ENCODE measurements at regions not wholly inside any gene's neighbourhood (a gene's known extent, or its start where the extent isn't known, plus 50 kb on each side); places are given as distances from the start of the nearest gene placed in this dataset.
"Not testable (repeated sequence)": the region's sequence is repeated elsewhere in the genome, so short reads cannot be mapped to it uniquely, and the experiment has no call there.

GRCh38 chr15:53116169-53116568 is 326.0 kb upstream of the ONECUT1 start:
- no peak for DNase-seq

- DNase-seq = no peak
Measured at GRCh38 chr15:53115563-53115962, 325.4 kb upstream of the ONECUT1 start.

DNA sequence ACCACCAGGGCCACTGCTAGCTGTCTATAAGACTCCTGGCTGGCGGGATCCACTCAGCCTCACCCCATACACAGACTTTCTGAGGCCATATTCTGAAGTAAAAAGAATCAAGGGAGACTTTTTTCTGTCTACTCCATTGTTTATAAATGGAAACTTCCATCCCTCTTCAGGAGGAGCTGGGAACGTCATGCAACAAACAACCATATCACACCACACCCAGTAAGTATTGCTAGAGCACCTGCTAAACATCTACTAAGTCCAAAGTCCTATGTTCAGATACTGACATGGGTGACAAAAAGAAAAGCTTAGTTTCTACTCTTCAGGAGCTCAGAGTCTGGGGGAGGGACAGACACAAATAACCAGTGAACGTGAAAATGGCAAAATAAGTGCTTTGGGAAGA is 324.8 kb upstream of the ONECUT1 start:
- no peak for DNase-seq

GRCh38 chr15:53110999-53111398 is 320.9 kb upstream of the ONECUT1 start:
- no peak for DNase-seq

DNA sequence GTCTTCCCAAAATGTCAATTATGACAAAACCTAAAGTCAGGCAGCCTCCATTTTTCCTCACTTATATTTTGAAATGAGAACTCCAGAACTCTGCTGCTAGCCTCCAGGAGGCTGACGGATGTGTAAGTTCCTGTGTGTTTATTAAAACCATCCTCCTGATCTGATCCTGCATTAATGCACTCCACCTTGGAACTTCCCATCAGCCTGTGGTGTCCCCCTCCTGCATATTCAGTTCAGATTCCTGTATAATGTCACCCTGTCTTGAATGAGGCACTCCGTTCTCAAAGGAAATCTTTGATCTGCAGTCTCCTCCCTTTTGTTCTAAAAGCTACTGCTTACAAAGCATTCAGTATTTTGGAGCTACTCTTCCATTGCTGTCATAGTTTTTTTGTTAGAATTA is 318.2 kb upstream of the ONECUT1 start:
- DNase-seq = no peak

DNA sequence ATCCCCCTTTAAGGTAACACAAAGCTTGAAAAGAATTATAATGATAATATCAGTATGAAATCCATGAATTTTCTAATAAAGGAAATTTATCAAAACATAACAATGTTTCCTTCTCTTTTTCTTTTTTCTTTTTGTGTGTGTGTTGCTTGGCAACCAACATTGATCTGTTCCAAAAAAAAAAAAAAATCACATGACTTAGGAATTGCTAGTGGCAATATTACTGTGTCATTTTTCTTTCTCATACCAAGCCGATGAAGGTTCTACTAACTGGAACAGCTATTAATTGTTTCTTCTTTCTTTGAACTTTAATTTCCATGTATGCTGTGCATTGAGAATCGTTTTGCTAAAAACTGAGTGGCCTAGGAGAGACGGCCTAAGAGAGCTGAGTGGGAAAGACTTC is 317.7 kb upstream of the ONECUT1 start:
- DNase-seq = no peak

GRCh38 chr15:53106505-53107286 is 316.6 kb upstream of the ONECUT1 start:
- no peak for DNase-seq

DNA sequence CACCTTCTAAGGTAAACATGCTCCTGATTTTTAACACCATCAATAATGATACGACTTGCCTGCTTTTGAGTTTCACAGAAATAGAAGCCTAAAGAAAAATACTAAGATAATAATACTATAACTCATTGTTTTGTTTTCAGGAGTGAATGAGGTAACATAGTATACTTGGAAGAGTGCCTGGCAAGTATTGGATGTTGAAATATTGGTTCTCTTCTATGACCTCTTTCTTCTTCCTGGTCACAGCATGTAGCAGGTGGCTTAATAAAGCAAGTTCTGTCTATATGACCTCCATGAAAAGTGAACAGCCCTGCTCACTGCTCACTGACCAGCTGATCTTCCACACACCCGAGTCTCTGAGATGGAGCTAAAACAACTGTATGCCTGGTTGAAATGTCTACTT is 312.3 kb upstream of the ONECUT1 start:
- no peak for DNase-seq

- no peak for DNase-seq
Measured at GRCh38 chr15:53080484-53080883, 290.3 kb upstream of the ONECUT1 start.

DNA sequence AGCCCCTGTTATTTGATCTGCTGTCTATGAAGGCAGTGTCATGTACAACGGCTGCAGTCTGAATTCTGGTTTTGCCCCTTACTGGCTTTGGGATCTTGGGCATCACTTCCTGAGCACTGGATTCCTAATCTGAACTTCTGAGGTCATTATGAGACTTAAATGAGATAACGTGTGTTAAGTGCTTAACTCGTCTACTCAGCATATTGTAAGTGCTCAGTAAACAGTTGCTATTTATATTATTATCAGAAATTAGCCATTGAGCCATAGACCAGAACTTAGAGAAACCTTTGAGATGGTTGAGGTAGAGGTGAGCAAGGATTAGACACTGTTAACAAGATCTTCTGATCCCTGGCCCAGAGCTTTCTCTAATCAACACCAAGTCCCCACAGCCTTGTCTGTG is 284.1 kb upstream of the ONECUT1 start:
- DNase-seq = no peak

- peak in 1 of 2 experiments; percentile 2 for DNase-seq
Measured at GRCh38 chr15:53072077-53072476, 281.9 kb upstream of the ONECUT1 start.

- DNase-seq = no peak
Measured at GRCh38 chr15:53068636-53069035, 278.5 kb upstream of the ONECUT1 start.

DNA sequence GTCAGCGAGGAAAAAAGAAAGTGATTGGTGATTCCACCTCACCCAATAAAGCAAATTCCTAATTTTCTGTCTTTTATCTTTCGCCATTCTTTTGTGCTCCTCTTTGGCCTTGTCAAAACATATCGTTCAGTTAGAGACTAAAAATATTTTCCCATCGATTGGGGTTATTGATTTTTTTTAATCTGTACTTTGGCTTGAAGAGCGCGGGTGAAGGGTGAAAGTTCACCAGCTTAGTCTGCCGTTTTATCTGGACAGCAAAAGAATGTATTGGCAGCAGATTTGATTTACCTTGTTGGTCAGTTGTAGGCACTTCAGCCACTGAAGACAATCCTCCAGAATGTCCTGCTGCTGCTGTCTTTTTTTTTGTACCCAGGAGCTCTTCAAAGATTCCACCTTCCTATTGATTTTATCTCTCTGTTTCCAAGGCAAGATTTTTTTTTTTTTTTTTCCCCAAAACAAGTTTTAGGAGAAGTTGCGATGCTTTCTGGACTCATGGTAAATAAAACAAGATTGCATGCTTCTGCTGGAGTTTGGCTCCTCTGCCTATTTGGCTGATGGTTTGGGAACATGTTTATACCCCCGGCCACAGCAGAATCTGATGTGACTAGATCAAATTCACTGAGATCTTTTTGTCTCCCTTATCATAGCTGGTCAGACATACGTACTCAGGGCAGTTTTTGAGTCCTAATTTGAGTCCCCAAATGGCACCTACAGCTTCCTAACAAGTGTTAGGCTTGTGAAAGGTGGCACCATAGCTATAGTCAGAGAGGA is 269.3 kb upstream of the ONECUT1 start:
- no peak for DNase-seq

GRCh38 chr15:53046153-53046790 is 256.1 kb upstream of the ONECUT1 start:
- no peak for DNase-seq

DNA sequence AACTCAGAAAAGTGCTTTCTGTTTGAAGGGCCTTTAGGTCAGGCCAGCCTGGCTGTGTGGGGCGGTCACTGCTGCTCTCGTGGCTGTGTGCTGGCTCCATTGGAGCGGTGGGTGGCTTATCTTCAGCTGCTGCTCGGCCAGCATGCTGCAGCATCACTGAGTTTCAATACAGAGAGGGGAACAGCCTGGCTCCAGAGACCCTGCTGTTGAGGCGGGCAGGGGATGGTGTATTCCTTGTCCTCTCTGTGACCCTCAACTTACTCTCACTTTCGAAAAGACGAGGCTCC is 248.5 kb upstream of the ONECUT1 start:
- no peak for DNase-seq

DNA sequence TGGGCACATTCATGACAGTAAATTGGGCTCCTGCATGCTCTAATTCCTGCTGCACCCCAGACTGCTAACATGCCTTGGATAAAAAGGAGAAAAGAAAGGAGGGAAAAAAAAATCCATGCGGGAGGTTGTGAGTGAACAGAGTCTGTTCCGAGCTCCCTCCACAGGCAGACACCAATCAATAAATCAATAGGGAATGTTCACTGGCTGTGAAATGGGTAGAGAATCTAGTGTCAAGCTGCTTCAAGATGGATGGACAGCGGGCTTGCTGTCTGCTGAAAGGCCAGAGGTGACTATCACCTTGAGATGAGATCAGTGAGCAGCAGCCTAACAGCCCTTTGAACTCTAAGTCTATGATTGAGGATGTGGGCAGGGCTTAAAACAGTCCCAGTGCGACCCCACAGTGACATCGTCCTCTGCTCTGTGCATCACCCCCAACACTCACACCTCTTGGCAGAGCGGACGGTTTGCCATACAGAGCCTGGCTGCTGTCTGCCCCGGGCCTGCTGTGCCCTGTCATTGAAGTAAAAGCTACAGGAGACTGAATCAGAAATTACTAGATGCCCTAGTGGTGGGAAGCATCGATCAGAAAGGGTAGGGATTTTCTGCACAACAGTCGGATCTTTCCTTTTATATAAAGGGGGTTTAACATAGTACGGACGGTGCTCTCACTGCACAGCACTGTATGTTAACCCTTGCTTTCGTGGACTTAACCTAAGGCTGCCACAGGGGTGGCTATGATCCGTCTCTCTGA is 247.9 kb upstream of the ONECUT1 start:
- no peak for DNase-seq

GRCh38 chr15:53036641-53037040 is 246.5 kb upstream of the ONECUT1 start:
- no peak for DNase-seq

DNA sequence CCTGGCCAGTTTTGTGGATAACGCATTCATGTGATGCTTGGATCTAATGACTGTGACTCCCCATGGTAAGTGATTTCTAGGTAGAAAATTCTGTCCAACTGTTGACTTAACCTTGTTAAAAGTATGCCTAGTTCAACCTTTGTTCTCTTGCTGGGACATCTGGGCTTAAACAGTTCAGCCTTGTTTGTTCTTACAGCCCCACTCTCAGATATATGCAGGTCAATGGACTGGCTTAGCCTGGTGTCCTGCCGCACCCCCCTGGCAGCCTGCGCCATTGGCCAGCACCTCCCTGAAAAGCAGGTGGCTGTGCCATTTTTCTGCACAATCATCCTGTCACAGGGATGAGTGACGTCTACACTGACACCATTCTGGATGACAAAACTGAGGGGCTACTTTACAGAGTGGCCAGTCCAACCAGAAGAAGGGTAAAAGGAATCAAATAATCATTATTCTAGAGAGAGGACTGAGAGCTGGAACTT is 244.7 kb upstream of the ONECUT1 start:
- no peak for DNase-seq

DNA sequence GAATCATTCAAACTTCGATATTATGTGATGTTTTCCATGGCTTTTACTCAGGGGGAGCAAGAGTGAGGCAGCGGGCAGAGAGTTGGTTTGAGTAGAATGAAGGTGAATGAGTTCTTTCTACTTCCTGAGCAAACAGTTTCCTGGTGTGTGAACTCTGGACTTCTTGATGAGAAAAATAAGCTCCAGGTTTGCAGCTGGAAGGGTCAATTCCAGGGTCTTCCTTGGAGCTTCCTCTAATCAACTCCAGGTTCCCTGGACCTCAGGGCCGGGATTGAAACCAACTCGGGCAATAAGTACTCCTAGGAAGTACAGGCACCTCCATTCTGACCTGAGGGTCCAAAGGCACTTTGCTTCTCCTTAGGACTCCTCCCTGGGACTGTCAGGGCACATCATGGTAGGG is 243.6 kb upstream of the ONECUT1 start:
- DNase-seq = no peak

- no peak for DNase-seq
Measured at GRCh38 chr15:53031469-53031868, 241.3 kb upstream of the ONECUT1 start.

DNA sequence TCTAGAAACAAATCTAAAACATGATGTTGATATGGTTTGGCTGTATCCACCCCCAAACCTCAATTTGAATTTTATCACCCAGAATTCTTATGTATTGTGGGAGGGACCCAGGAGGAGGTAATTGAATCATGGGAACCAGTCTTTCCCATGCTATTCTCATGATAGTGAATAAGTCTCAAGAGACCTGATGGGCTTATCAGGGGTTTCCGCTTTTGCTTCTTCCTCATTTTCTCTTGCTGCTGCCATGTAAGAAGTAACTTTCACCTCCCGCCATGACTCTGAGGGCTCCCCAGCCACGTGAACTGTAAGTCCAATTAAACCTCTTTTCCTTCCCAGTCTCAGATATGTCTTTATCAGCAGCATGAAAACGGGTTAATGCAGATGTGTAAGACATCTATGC is 232.7 kb upstream of the ONECUT1 start:
- no peak for DNase-seq

DNA sequence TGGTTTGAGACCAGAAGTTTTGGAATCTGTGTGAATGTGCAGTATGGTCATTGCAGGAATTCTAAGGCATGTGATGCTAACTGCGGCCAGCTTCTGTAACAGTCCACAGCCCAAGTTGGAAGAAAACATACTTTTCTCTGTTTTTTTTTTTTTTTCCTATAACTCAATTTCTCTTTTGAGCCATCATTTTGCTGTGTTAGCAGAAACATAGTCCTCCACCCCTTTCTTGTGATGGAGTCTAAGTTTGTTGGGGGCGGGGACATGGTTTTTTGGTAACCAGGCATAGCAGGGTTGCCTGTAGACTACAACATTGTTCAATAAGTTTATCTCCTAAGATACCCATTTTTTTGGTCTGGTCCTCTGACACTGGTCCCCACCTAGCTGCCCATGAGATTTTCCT is 223.2 kb upstream of the ONECUT1 start:
- DNase-seq = no peak

- DNase-seq = not testable (repeated sequence)
Measured at GRCh38 chr15:53011779-53012178, 221.6 kb upstream of the ONECUT1 start.
